Endothelial cell of umbilical vein (primary cell): ENCODE measurements at regions not wholly inside any gene's neighbourhood (a gene's known extent, or its start where the extent isn't known, plus 50 kb on each side); places are given as distances from the start of the nearest gene placed in this dataset.

ENCODE experiments used
- BruUV-seq: library from RNA; stranded (reverse); fragments of 400-500 nt; replicated peaks from 2 replicates; lab custom pipeline; 2021; lab: Mats Ljungman, UMichigan
- CTCF ChIA-PET: fragments of 300-600, 350-600 bp; sonication (Branson Sonifier 250); formaldehyde crosslinking; loops from one replicate; lab custom pipeline; 2021; ENCODE audit warnings: antibody characterized with exemption, inconsistent platforms; lab: Charles Lee
- POLR2A ChIA-PET: fragments of 300-600, 350-600 bp; sonication (Branson Sonifier 250); formaldehyde crosslinking; loops from one replicate; lab custom pipeline; 2021; ENCODE audit warnings: antibody characterized with exemption, inconsistent platforms; lab: Charles Lee
- DNase-seq: peaks from one replicate; pipeline ENCODE4 v3.0.0-alpha.2; 2011; ENCODE audit warnings: low read depth, low spot score
- FAIRE-seq: peaks from 2 replicates; lab custom pipeline; 2011; peaks lifted over from hg19 to GRCh38; lab: Jason Lieb, UNC
- H2AFZ ChIP-seq: 2 replicates; pipeline ENCODE4 v1.6.0; 2012; ENCODE audit warnings: low read depth, low read length, control low read depth, inconsistent platforms
- H3K27ac ChIP-seq: 2 replicates; pipeline ENCODE4 v1.5.1; 2011; ENCODE audit warnings: low read depth, mild to moderate bottlenecking, control low read depth, low read length, moderate library complexity; ENCODE audit not compliant: insufficient read depth
- H3K27me3 ChIP-seq, 2 experiments: 2 replicates each; pipeline versions ENCODE4 v1.6.0 to v1.6.1; 2011; ENCODE audit warnings: low read length in 2 of 2, mixed read lengths in 1 of 2; ENCODE audit not compliant: control insufficient read depth in 2 of 2, insufficient read depth in 2 of 2
- H3K36me3 ChIP-seq, 2 experiments: 2 replicates in 1 of 2; 3 replicates in 1 of 2; pipeline ENCODE4 v1.5.1; 2011; ENCODE audit warnings: low read length in 2 of 2, mild to moderate bottlenecking in 1 of 2, moderate library complexity in 1 of 2; ENCODE audit not compliant: control insufficient read depth in 2 of 2, insufficient read depth in 2 of 2; ENCODE audit errors: extremely low read depth in 1 of 2
- H3K4me1 ChIP-seq: 3 replicates; pipeline ENCODE4 v1.5.1; 2011; ENCODE audit warnings: mild to moderate bottlenecking, low read length; ENCODE audit not compliant: control insufficient read depth, insufficient read depth; ENCODE audit errors: extremely low read depth
- H3K4me2 ChIP-seq: 2 replicates; pipeline ENCODE4 v1.6.1; 2011; ENCODE audit warnings: low read length, control low read depth, mixed read lengths; ENCODE audit not compliant: insufficient read depth
- H3K4me3 ChIP-seq, 3 experiments: fragments of 200-600 bp in 1 of 3; sonication (generic), shearing (Covaris generic) in 1 of 3; replicated peaks in 1 of 3; 2 replicates each; pipeline ENCODE4 v1.5.1; 2011 to 2016; ENCODE audit warnings: control low read depth in 3 of 3, low read length in 3 of 3, mild to moderate bottlenecking in 2 of 3, inconsistent platforms in 1 of 3, low read depth in 1 of 3, moderate library complexity in 1 of 3; ENCODE audit not compliant: insufficient read depth in 1 of 3
- H3K79me2 ChIP-seq: 2 replicates; pipeline ENCODE4 v1.6.0; 2012; ENCODE audit warnings: low read length, inconsistent platforms; ENCODE audit not compliant: control insufficient read depth, insufficient read depth
- H3K9ac ChIP-seq: replicated peaks from 2 replicates; pipeline ENCODE3; 2011; ENCODE audit warnings: low read length, control low read depth; ENCODE audit not compliant: insufficient read depth; ENCODE audit errors: extremely low read depth
- H3K9me1 ChIP-seq: replicated peaks from 3 replicates; pipeline ENCODE4 v1.6.0; 2011; ENCODE audit warnings: mild to moderate bottlenecking, low read length; ENCODE audit not compliant: control insufficient read depth, insufficient read depth; ENCODE audit errors: extremely low read depth
- H3K9me3 ChIP-seq: replicated peaks from 2 replicates; pipeline ENCODE4 v1.5.1; 2012; ENCODE audit warnings: low read length, inconsistent platforms; ENCODE audit not compliant: control insufficient read depth, insufficient read depth
- H4K20me1 ChIP-seq: replicated peaks from 2 replicates; pipeline ENCODE3; 2011; ENCODE audit warnings: mild to moderate bottlenecking, low read length; ENCODE audit not compliant: control insufficient read depth, insufficient read depth; ENCODE audit errors: extremely low read depth
- CTCF ChIP-seq, 2 donors: IDR thresholded peaks; 1 replicate in 1 of 2; 2 replicates in 1 of 2; pipeline ENCODE4 v1.5.1; 2011; ENCODE audit warnings: low read length in 2 of 2, mild to moderate bottlenecking in 2 of 2, moderate library complexity in 2 of 2, control low read depth in 1 of 2, inconsistent platforms in 1 of 2, low read depth in 1 of 2; ENCODE audit not compliant: insufficient read depth in 1 of 2; ENCODE audit errors: extremely low read depth in 1 of 2
- EZH2 ChIP-seq: IDR thresholded peaks from 2 replicates; pipeline ENCODE4 v1.6.1; 2012; ENCODE audit warnings: borderline replicate concordance, low read depth, mild to moderate bottlenecking, moderate library complexity, low read length, inconsistent platforms; ENCODE audit not compliant: severe bottlenecking
- FOS ChIP-seq: IDR thresholded peaks from 2 replicates; pipeline ENCODE4 v1.6.1; 2011; ENCODE audit warnings: mild to moderate bottlenecking, low read length, moderate library complexity, borderline replicate concordance; ENCODE audit not compliant: insufficient read depth
- GATA2 ChIP-seq: IDR thresholded peaks from 2 replicates; pipeline ENCODE4 v1.7.0; 2011; ENCODE audit warnings: low read depth, mild to moderate bottlenecking, moderate library complexity, mixed read lengths, low read length; ENCODE audit not compliant: insufficient read length, insufficient read depth
- JUN ChIP-seq: IDR thresholded peaks from 2 replicates; pipeline ENCODE4 v1.6.1; 2011; ENCODE audit warnings: borderline replicate concordance, low read depth; ENCODE audit not compliant: insufficient read length, insufficient read depth
- MAX ChIP-seq: IDR thresholded peaks from 2 replicates; pipeline ENCODE4 v1.6.1; 2011; ENCODE audit not compliant: insufficient read depth, insufficient read length
- MYC ChIP-seq: IDR thresholded peaks from one replicate; pipeline ENCODE4 v1.6.1; 2011; ENCODE audit warnings: mild to moderate bottlenecking, low read depth, low read length
- POLR2A ChIP-seq: IDR thresholded peaks from 2 replicates; pipeline ENCODE4 v1.6.1; 2012; ENCODE audit warnings: low read depth, mild to moderate bottlenecking, control low read depth, low read length
- POLR2AphosphoS5 ChIP-seq: IDR thresholded peaks from 2 replicates; pipeline ENCODE4 v1.6.1; 2012; ENCODE audit warnings: low read depth, mild to moderate bottlenecking, control low read depth, low read length, moderate library complexity; ENCODE audit not compliant: insufficient read depth
- dilution Hi-C: fragments of 300-500 bp; cut with MboI; formaldehyde crosslinking; loops from one replicate; pipeline ENCODE4 v1.15.0; 2019; ENCODE audit warnings: low sequenced_read_pairs; ENCODE audit not compliant: extremely low pct_ligation_motif_present
- intact Hi-C: fragments of 100-400 bp; cut with micrococcal nuclease; formaldehyde crosslinking; loops from one replicate; pipeline ENCODE4 v1.10.0; 2022

- FAIRE-seq (no peak), DNase-seq (no peak)
- Histone ChIP-seq H3K79me2 (no peaks in the 10 kb centered on the region), H3K4me2 (no peak overlapping the region), H3K4me1 (no peaks in the 10 kb centered on the region), H3K4me3 (no peak overlapping the region), H3K9me1 (no peaks in the 10 kb centered on the region), H3K36me3 (no peaks in the 10 kb centered on the region), H4K20me1 (no peaks in the 10 kb centered on the region), H3K27ac (no peak overlapping the region), H3K27me3 (no peaks in the 10 kb centered on the region), H3K9me3 (no peaks in the 10 kb centered on the region), H2AFZ (no peak overlapping the region), H3K9ac (no peak overlapping the region)
- BruUV-seq = no TSS peak
- TF ChIP-seq FOS (no peak), GATA2 (no peak), POLR2AphosphoS5 (no peak), EZH2 (no peak), MYC (no peak), JUN (no peak), CTCF (IDR thresholded peaks at IDR 0.05; ENCODE audit: extremely low read depth in 1 of 2, insufficient read depth in 1 of 2, low read depth in 1 of 2, low read length in 2 of 2) (no peak), POLR2A (no peak), MAX (no peak)
- POLR2A ChIA-PET = no interaction called here
- CTCF ChIA-PET = no interaction called here
- dilution Hi-C loops (no loop called here), intact Hi-C loops (no loop called here)
Measured at GRCh38 chr2:78779761-78780160, 245.7 kb upstream of the REG3G start.
